ENCODE measurements at regions not wholly inside any gene's neighbourhood (a gene's known extent, or its start where the extent isn't known, plus 50 kb on each side); places are given as distances from the start of the nearest gene placed in this dataset.

- intact Hi-C loops (cut with DNase I): no loop called here
- DNase-seq (no peak), ATAC-seq (no peak)
- Histone ChIP-seq H3K36me3 (no peaks in the 10 kb centered on the region), H3K27me3 (no peaks in the 10 kb centered on the region), H3K9me3 (no peaks in the 10 kb centered on the region), H3K4me1 (no peaks in the 10 kb centered on the region), H3K27ac (no peak overlapping the region), H3K4me3 (no peak overlapping the region)
- no peak for TF ChIP-seq CTCF (IDR thresholded peaks at IDR 0.05)
Measured at GRCh38 chr5:25862276-25862675, 1176.1 kb downstream of the CDH9 start.

GRCh38 chr5:25858019-25858418, 1180.4 kb downstream of the CDH9 start:
- Histone ChIP-seq H3K27ac (no peak overlapping the region), H3K27me3 (no peaks in the 10 kb centered on the region), H3K4me1 (no peaks in the 10 kb centered on the region), H3K9me3 (no peaks in the 10 kb centered on the region), H3K36me3 (no peaks in the 10 kb centered on the region), H3K4me3 (no peak overlapping the region)
- peak; percentile 61 for ATAC-seq
- intact Hi-C loops (cut with DNase I): no loop called here
- DNase-seq: no peak
- TF ChIP-seq CTCF (IDR thresholded peaks at IDR 0.05): peak; percentile 15

- ATAC-seq: no peak
- no peak for TF ChIP-seq CTCF (IDR thresholded peaks at IDR 0.05)
- no peaks in the 10 kb centered on the region for H3K36me3 ChIP-seq
- no peak overlapping the region for H3K4me3 ChIP-seq
- intact Hi-C loops (cut with DNase I): no loop called here
- H3K4me1 ChIP-seq: no peaks in the 10 kb centered on the region
- no peaks in the 10 kb centered on the region for H3K9me3 ChIP-seq
- H3K27me3 ChIP-seq: no peaks in the 10 kb centered on the region
- no peak overlapping the region for H3K27ac ChIP-seq
- no peak for DNase-seq
Measured at GRCh38 chr5:25851301-25851700, 1187.1 kb downstream of the CDH9 start.

- H3K4me3 ChIP-seq: no peak overlapping the region
- H3K36me3 ChIP-seq: no peaks in the 10 kb centered on the region
- no peaks in the 10 kb centered on the region for H3K4me1 ChIP-seq
- no peak overlapping the region for H3K27ac ChIP-seq
- DNase-seq: no peak
- TF ChIP-seq CTCF (IDR thresholded peaks at IDR 0.05): no peak
- intact Hi-C loops (cut with DNase I): no loop called here
- H3K9me3 ChIP-seq: no peaks in the 10 kb centered on the region
- ATAC-seq: no peak
- H3K27me3 ChIP-seq: no peaks in the 10 kb centered on the region
Measured at GRCh38 chr5:25850581-25850980, 1187.8 kb downstream of the CDH9 start.

- intact Hi-C loops (cut with DNase I): no loop called here
- no peak for ATAC-seq
Measured at GRCh38 chr5:25849270-25849669, 1189.1 kb downstream of the CDH9 start.

More at GRCh38 chr5:25849270-25849669, 1189.1 kb downstream of the CDH9 start:
- Histone ChIP-seq H3K4me3 (no peak overlapping the region), H3K27me3 (no peaks in the 10 kb centered on the region), H3K4me1 (no peaks in the 10 kb centered on the region), H3K27ac (no peak overlapping the region), H3K36me3 (no peaks in the 10 kb centered on the region), H3K9me3 (peaks cover 4% of the 10 kb centered on the region)
- TF ChIP-seq CTCF (IDR thresholded peaks at IDR 0.05): no peak
- no peak for DNase-seq
